HEK293 (cell line): ENCODE measurements at regions not wholly inside any gene's neighbourhood (a gene's known extent, or its start where the extent isn't known, plus 50 kb on each side); places are given as distances from the start of the nearest gene placed in this dataset.

Experiments
- CTCF ChIA-PET: fragments of 350-600 bp; formaldehyde crosslinking; extraction: SDS; loops from one replicate; lab custom pipeline; 2021; ENCODE audit warnings: antibody characterized with exemption; lab: Yijun Ruan, JAX
- POLR2A ChIA-PET: fragments of 300-600 bp; formaldehyde crosslinking; extraction: SDS; loops from one replicate; lab custom pipeline; 2020; ENCODE audit warnings: antibody characterized with exemption, inconsistent platforms; lab: Yijun Ruan, JAX
- H3K27ac ChIP-seq: fragments of 200-500 bp; sonication (Bioruptor generic); 2 replicates; pipeline ENCODE4 v1.5.1; 2014; ENCODE audit warnings: low read depth, low read length, control low read depth, inconsistent platforms; ENCODE audit errors: extremely low read depth
- H3K36me3 ChIP-seq, 2 experiments: fragments of 200-500 bp in 1 of 2; sonication (Bioruptor generic) in 1 of 2; 1 replicate in 1 of 2; 2 replicates in 1 of 2; pipeline ENCODE4 v1.5.1; 2014 to 2017; ENCODE audit warnings: inconsistent platforms in 2 of 2, low read length in 2 of 2; ENCODE audit not compliant: control insufficient read depth in 2 of 2, insufficient read depth in 1 of 2
- H3K4me1 ChIP-seq: fragments of 200-500 bp; sonication (Bioruptor generic); 2 replicates; pipeline ENCODE4 v1.5.1; 2014; ENCODE audit warnings: mild to moderate bottlenecking, low read length, inconsistent platforms; ENCODE audit not compliant: control insufficient read depth, insufficient read depth
- H3K4me3 ChIP-seq: 2 replicates; pipeline ENCODE4 v1.5.1; 2011; ENCODE audit warnings: low read depth, mild to moderate bottlenecking, control low read depth, low read length, moderate library complexity
- H3K9me3 ChIP-seq: fragments of 200-500 bp; sonication (Bioruptor generic); 2 replicates; pipeline ENCODE4 v1.5.1; 2014; ENCODE audit warnings: low read depth, low read length, inconsistent platforms; ENCODE audit not compliant: control insufficient read depth, insufficient read depth
- GFI1B ChIP-seq: fragments of 450-650 bp; formaldehyde crosslinking; IDR thresholded peaks from 2 replicates; pipeline ENCODE4 v1.5.1; 2016; ENCODE audit warnings: missing biosample characterization, missing genetic modification characterization
- HOXA7 ChIP-seq: sonication (generic); formaldehyde crosslinking; IDR thresholded peaks from 2 replicates; pipeline ENCODE4 v1.8.1; 2022; ENCODE audit warnings: missing genetic modification reagents, borderline replicate concordance
- HOXD13 ChIP-seq: sonication (generic); formaldehyde crosslinking; IDR thresholded peaks from 2 replicates; pipeline ENCODE4 v1.8.0; 2022; ENCODE audit warnings: missing genetic modification reagents, borderline replicate concordance
- MEIS1 ChIP-seq: sonication (generic); formaldehyde crosslinking; IDR thresholded peaks from 2 replicates; pipeline ENCODE4 v1.8.1; 2022; ENCODE audit warnings: missing genetic modification reagents, mild to moderate bottlenecking, borderline replicate concordance
- MYNN ChIP-seq: fragments of 450-650 bp; formaldehyde crosslinking; IDR thresholded peaks from 2 replicates; pipeline ENCODE4 v1.5.1; 2016; ENCODE audit warnings: missing biosample characterization, missing genetic modification characterization, borderline replicate concordance
- ZBTB21 ChIP-seq: fragments of 450-650 bp; formaldehyde crosslinking; IDR thresholded peaks from 2 replicates; pipeline ENCODE4 v1.5.1; 2017; ENCODE audit warnings: missing biosample characterization, missing genetic modification characterization
- ZNF114 ChIP-seq: fragments of 450-650 bp; formaldehyde crosslinking; IDR thresholded peaks from 2 replicates; pipeline ENCODE4 v1.5.0; 2017; ENCODE audit warnings: missing biosample characterization, missing genetic modification characterization
- ZNF138 ChIP-seq: fragments of 450-650 bp; formaldehyde crosslinking; IDR thresholded peaks from 2 replicates; pipeline ENCODE4 v1.5.1; 2016; ENCODE audit warnings: missing biosample characterization, missing genetic modification characterization, borderline replicate concordance
- ZNF146 ChIP-seq: fragments of 450-650 bp; formaldehyde crosslinking; IDR thresholded peaks from 2 replicates; pipeline ENCODE4 v1.5.1; 2016; ENCODE audit warnings: missing biosample characterization, missing genetic modification characterization
- ZNF335 ChIP-seq: fragments of 450-650 bp; formaldehyde crosslinking; conservative IDR thresholded peaks from 2 replicates; pipeline ENCODE4 v1.5.1; 2016; ENCODE audit warnings: missing biosample characterization, missing genetic modification characterization
- ZNF426 ChIP-seq: fragments of 450-650 bp; formaldehyde crosslinking; IDR thresholded peaks from 2 replicates; pipeline ENCODE4 v1.5.1; 2017; ENCODE audit warnings: missing biosample characterization, missing genetic modification characterization, mild to moderate bottlenecking, inconsistent platforms, moderate library complexity
- ZNF707 ChIP-seq: fragments of 450-650 bp; formaldehyde crosslinking; IDR thresholded peaks from 2 replicates; pipeline ENCODE4 v1.5.1; 2016; ENCODE audit warnings: missing biosample characterization, missing genetic modification characterization
- ZNF76 ChIP-seq: fragments of 450-650 bp; formaldehyde crosslinking; IDR thresholded peaks from 2 replicates; pipeline ENCODE4; 2016; ENCODE audit warnings: low read depth, missing biosample characterization, missing genetic modification characterization, borderline replicate concordance
- ZSCAN16 ChIP-seq: fragments of 450-650 bp; formaldehyde crosslinking; IDR thresholded peaks from 2 replicates; pipeline ENCODE4 v1.5.1; 2016; ENCODE audit warnings: missing biosample characterization, missing genetic modification characterization
- TF ChIP-seq, protein P1 (sequence below): fragments of 450-650 bp; formaldehyde crosslinking; IDR thresholded peaks from 2 replicates; pipeline ENCODE4 v1.5.1; 2016; ENCODE audit warnings: missing biosample characterization, missing genetic modification characterization
- TF ChIP-seq, protein P2 (sequence below): fragments of 450-650 bp; formaldehyde crosslinking; IDR thresholded peaks from 2 replicates; pipeline ENCODE4 v1.5.1; 2016; ENCODE audit warnings: missing biosample characterization, missing genetic modification characterization
- TF ChIP-seq, protein P3 (sequence below): fragments of 450-650 bp; formaldehyde crosslinking; IDR thresholded peaks from 2 replicates; pipeline ENCODE4 v1.5.1; 2016; ENCODE audit warnings: missing biosample characterization, missing genetic modification characterization, borderline replicate concordance

DNA sequence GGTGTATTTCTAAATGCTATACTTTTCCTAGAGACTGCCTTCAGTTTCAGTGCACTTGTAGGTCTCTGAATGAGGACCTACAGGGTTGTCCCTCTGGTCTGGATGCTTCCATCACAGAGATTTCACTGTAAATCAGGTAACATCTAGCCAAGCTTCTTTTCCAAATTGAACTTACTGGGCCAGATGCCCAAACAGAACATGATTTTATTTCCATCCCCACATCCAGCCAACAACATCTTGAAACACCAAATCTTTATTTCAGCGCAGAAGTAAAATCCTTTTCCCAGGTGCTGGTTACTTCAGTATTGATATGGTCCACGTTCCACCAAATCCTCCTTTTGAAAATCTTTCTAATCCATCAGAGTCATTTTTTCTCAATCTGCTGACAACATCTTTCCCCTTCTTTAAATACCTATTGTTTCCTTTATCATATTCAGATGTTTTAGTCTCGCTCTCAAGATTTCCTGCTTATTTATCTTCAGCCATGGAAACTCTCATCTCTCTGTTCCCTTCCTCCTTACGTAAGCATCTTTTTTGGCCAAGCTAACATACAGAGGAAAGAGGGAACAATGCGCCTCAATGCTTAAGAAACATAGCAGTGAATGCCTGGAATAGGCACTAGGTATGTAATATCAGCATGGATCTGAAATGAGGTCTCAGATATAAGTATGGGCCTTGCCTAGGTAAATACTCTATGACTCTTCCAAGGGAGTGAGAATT, 201.2 kb upstream of the MTNR1B start (continued):
- TF ChIP-seq ZNF138 (tag by site-specific recombination) = no peak
- no peak for TF ChIP-seq ZNF114
- no peak for TF ChIP-seq ZNF426 (tag by site-specific recombination)
- TF ChIP-seq, protein P1, sequence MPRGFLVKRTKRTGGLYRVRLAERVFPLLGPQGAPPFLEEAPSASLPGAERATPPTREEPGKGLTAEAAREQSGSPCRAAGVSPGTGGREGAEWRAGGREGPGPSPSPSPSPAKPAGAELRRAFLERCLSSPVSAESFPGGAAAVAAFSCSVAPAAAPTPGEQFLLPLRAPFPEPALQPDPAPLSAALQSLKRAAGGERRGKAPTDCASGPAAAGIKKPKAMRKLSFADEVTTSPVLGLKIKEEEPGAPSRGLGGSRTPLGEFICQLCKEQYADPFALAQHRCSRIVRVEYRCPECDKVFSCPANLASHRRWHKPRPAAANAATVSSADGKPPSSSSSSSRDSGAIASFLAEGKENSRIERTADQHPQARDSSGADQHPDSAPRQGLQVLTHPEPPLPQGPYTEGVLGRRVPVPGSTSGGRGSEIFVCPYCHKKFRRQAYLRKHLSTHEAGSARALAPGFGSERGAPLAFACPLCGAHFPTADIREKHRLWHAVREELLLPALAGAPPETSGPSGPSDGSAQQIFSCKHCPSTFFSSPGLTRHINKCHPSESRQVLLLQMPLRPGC = no peak

DNA sequence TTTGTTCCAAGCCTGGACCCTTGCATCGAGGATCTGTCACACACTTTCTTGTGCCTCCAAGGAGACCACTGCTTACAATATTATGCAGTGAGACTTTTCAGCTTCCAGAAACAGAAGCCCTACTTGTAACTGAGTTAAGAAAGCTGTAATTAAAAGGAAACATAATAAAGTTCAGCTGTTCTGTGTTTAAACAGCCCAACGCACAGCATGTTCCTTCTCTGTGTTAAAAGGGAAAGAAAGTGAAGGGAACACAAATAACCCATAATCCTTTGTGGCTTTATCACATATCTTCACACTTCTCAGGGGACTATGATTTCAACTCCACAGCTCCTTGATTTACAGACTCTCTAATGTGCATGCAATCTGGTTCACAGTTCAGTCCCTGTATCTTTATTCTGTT, 200.3 kb upstream of the MTNR1B start:
- H3K4me1 ChIP-seq = no peaks in the 10 kb centered on the region
- POLR2A ChIA-PET = no interaction called here
- no peak overlapping the region for H3K4me3 ChIP-seq
- CTCF ChIA-PET = no interaction called here
- H3K27ac ChIP-seq = no peak overlapping the region
- no peaks in the 10 kb centered on the region for H3K36me3 ChIP-seq
- TF ChIP-seq GFI1B (tag by site-specific recombination) (no peak), ZNF76 (tag by site-specific recombination) (no peak), ZBTB21 (tag by site-specific recombination) (no peak)
- TF ChIP-seq, all 188 proteins: peak for 0
- no peaks in the 10 kb centered on the region for H3K9me3 ChIP-seq

DNA sequence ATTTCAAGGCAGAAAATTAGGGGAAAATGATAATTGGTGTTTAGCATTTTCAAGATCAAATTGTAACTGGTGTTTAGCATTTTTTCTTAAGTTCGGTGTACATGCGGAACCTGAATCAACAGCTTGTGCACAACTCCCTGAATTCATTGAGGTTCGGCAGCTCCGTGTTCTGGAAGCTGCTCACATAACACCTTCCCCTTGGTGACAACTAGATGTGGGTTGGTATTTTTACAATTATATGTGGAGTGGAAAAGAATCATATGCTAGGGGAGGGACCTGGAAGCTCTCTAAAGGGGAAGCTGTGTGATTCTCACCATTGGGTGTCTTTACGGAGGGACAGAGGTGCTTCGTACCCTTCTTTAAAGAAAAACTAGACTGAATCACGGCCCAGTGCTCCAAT, 199.0 kb upstream of the MTNR1B start:
- H3K4me1 ChIP-seq = no peaks in the 10 kb centered on the region
- CTCF ChIA-PET = no interaction called here
- H3K27ac ChIP-seq = no peak overlapping the region
- H3K9me3 ChIP-seq = no peaks in the 10 kb centered on the region
- no peaks in the 10 kb centered on the region for H3K36me3 ChIP-seq
- TF ChIP-seq HOXA7 (CRISPR knock-in tag) = no peak
- TF ChIP-seq MEIS1 = no peak
- no peak for TF ChIP-seq HOXD13 (CRISPR knock-in tag)
- TF ChIP-seq, protein P2, sequence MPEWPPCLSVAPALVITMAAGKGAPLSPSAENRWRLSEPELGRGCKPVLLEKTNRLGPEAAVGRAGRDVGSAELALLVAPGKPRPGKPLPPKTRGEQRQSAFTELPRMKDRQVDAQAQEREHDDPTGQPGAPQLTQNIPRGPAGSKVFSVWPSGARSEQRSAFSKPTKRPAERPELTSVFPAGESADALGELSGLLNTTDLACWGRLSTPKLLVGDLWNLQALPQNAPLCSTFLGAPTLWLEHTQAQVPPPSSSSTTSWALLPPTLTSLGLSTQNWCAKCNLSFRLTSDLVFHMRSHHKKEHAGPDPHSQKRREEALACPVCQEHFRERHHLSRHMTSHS (tag by site-specific recombination) = no peak
- TF ChIP-seq ZNF146 (tag by site-specific recombination) = no peak
- no peak for TF ChIP-seq ZNF335 (tag by site-specific recombination)
- no peak for TF ChIP-seq MYNN (tag by site-specific recombination)
- TF ChIP-seq, protein P3, sequence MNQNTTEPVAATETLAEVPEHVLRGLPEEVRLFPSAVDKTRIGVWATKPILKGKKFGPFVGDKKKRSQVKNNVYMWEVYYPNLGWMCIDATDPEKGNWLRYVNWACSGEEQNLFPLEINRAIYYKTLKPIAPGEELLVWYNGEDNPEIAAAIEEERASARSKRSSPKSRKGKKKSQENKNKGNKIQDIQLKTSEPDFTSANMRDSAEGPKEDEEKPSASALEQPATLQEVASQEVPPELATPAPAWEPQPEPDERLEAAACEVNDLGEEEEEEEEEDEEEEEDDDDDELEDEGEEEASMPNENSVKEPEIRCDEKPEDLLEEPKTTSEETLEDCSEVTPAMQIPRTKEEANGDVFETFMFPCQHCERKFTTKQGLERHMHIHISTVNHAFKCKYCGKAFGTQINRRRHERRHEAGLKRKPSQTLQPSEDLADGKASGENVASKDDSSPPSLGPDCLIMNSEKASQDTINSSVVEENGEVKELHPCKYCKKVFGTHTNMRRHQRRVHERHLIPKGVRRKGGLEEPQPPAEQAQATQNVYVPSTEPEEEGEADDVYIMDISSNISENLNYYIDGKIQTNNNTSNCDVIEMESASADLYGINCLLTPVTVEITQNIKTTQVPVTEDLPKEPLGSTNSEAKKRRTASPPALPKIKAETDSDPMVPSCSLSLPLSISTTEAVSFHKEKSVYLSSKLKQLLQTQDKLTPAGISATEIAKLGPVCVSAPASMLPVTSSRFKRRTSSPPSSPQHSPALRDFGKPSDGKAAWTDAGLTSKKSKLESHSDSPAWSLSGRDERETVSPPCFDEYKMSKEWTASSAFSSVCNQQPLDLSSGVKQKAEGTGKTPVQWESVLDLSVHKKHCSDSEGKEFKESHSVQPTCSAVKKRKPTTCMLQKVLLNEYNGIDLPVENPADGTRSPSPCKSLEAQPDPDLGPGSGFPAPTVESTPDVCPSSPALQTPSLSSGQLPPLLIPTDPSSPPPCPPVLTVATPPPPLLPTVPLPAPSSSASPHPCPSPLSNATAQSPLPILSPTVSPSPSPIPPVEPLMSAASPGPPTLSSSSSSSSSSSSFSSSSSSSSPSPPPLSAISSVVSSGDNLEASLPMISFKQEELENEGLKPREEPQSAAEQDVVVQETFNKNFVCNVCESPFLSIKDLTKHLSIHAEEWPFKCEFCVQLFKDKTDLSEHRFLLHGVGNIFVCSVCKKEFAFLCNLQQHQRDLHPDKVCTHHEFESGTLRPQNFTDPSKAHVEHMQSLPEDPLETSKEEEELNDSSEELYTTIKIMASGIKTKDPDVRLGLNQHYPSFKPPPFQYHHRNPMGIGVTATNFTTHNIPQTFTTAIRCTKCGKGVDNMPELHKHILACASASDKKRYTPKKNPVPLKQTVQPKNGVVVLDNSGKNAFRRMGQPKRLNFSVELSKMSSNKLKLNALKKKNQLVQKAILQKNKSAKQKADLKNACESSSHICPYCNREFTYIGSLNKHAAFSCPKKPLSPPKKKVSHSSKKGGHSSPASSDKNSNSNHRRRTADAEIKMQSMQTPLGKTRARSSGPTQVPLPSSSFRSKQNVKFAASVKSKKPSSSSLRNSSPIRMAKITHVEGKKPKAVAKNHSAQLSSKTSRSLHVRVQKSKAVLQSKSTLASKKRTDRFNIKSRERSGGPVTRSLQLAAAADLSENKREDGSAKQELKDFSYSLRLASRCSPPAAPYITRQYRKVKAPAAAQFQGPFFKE (tag by site-specific recombination) = no peak
- no peak for TF ChIP-seq ZNF707 (tag by site-specific recombination)
- TF ChIP-seq ZSCAN16 = no peak
- no peak overlapping the region for H3K4me3 ChIP-seq
- POLR2A ChIA-PET = no interaction called here
